Breast epithelium (tissue), 3 donors: ENCODE measurements at regions not wholly inside any gene's neighbourhood (a gene's known extent, or its start where the extent isn't known, plus 50 kb on each side); places are given as distances from the start of the nearest gene placed in this dataset.

Source experiments
- POLR2A ChIP-seq: fragments of 450-650 bp; IDR thresholded peaks from one replicate; pipeline ENCODE4 v1.6.1; 2016; ENCODE audit warnings: antibody characterized with exemption, mild to moderate bottlenecking, moderate library complexity
- POLR2AphosphoS5 ChIP-seq, 3 donors: sonication (generic); formaldehyde crosslinking; IDR thresholded peaks; one replicate each; pipeline ENCODE4 v1.6.1; 2017; ENCODE audit warnings: antibody characterized with exemption in 3 of 3
- TF ChIP-seq, protein P1 (sequence below), 3 donors: fragments of 450-650 bp; IDR thresholded peaks; one replicate each; pipeline ENCODE4 v1.5.1; 2016 to 2017; ENCODE audit warnings: antibody characterized with exemption in 3 of 3, mild to moderate bottlenecking in 3 of 3, moderate library complexity in 3 of 3

DNA sequence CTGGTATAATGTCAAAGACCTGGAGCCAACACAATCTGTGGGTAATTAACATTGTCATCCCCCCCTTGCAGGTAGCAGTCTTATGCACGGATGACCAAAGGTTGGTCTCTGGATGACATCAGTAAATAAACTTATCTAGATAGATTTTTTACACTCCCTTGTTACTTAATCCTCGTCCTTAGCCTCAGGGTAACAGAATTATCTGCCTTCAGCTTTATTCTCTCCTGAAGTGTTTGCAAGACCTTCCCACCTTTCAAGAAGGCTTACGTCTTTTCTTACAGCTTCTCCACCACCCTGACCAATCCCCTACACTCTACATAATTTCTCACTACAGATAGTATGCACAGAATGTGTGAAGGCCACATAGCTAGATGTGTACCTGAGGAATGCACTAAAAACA lies 434.8 kb upstream of the HTR1E start:
- no peak for TF ChIP-seq POLR2AphosphoS5 (IDR thresholded peaks at IDR 0.05)
- TF ChIP-seq, protein P1, sequence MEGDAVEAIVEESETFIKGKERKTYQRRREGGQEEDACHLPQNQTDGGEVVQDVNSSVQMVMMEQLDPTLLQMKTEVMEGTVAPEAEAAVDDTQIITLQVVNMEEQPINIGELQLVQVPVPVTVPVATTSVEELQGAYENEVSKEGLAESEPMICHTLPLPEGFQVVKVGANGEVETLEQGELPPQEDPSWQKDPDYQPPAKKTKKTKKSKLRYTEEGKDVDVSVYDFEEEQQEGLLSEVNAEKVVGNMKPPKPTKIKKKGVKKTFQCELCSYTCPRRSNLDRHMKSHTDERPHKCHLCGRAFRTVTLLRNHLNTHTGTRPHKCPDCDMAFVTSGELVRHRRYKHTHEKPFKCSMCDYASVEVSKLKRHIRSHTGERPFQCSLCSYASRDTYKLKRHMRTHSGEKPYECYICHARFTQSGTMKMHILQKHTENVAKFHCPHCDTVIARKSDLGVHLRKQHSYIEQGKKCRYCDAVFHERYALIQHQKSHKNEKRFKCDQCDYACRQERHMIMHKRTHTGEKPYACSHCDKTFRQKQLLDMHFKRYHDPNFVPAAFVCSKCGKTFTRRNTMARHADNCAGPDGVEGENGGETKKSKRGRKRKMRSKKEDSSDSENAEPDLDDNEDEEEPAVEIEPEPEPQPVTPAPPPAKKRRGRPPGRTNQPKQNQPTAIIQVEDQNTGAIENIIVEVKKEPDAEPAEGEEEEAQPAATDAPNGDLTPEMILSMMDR (IDR thresholded peaks at IDR 0.05), result no peak
- no peak for TF ChIP-seq POLR2A
